K562 (cell line): ENCODE measurements at regions not wholly inside any gene's neighbourhood (a gene's known extent, or its start where the extent isn't known, plus 50 kb on each side); places are given as distances from the start of the nearest gene placed in this dataset.

ENCODE experiments used
- ATAC-seq: fragments of 200-7000 bp; cut with Tn5 transposase; 3 replicates; pipeline ENCODE4 v1.9.1; 2020; ENCODE audit warnings: moderate library complexity
- BruUV-seq: library from RNA; stranded (reverse); fragments of 400-500 nt; replicated peaks from 2 replicates; lab custom pipeline; 2021; lab: Mats Ljungman, UMichigan
- CTCF ChIA-PET: fragments of 300-600 bp; formaldehyde crosslinking; extraction: SDS; loops from one replicate; lab custom pipeline; 2021; ENCODE audit warnings: low intra/inter-chr PET ratio; lab: Yijun Ruan, JAX
- POLR2A ChIA-PET: fragments of 300-600, 350-650 bp; sonication (Branson Sonifier 250); formaldehyde crosslinking; extraction: SDS; loops from one replicate; lab custom pipeline; 2021; ENCODE audit warnings: antibody characterized with exemption, inconsistent platforms; lab: Yijun Ruan, JAX
- DNase-seq, 4 experiments: peaks; one replicate each; pipeline versions ENCODE4 v3.0.0 to v3.0.0-alpha.2; 2011 to 2018; ENCODE audit warnings: low spot score in 3 of 4, mixed read lengths in 3 of 4; ENCODE audit errors: extremely low read depth in 1 of 4
- FAIRE-seq: peaks from 2 replicates; lab custom pipeline; 2011; peaks lifted over from hg19 to GRCh38; lab: Jason Lieb, UNC
- H2AFZ ChIP-seq: 2 replicates; pipeline ENCODE4 v1.6.0; 2011; ENCODE audit warnings: low read depth, low read length, control low read depth, inconsistent platforms
- H3K27ac ChIP-seq: fragments of 200-600 bp; 3 replicates; pipeline ENCODE4 v1.8.0; 2011; ENCODE audit warnings: low read depth, mild to moderate bottlenecking, control low read depth, inconsistent platforms, low read length, moderate library complexity, mixed read lengths; ENCODE audit errors: extremely low read depth
- H3K27me3 ChIP-seq, 2 experiments: fragments of 300-600 bp in 1 of 2; 2 replicates in 1 of 2; 3 replicates in 1 of 2; pipeline versions ENCODE4 v1.6.0 to v1.8.0; 2011; ENCODE audit warnings: inconsistent platforms in 2 of 2, low read length in 2 of 2, mild to moderate bottlenecking in 1 of 2, mixed read lengths in 1 of 2, moderate library complexity in 1 of 2; ENCODE audit not compliant: control insufficient read depth in 2 of 2, insufficient read depth in 2 of 2
- H3K36me3 ChIP-seq: fragments of 300-600 bp; 3 replicates; pipeline ENCODE4 v1.8.0; 2011; ENCODE audit warnings: mild to moderate bottlenecking, low read length, inconsistent platforms; ENCODE audit not compliant: control insufficient read depth, insufficient read depth
- H3K4me1 ChIP-seq, 2 experiments: fragments of 200-600 bp in 1 of 2; replicated peaks in 1 of 2; 2 replicates in 1 of 2; 3 replicates in 1 of 2; pipeline versions ENCODE4 v1.5.1 to v1.8.0; 2011; ENCODE audit warnings: inconsistent platforms in 2 of 2, low read length in 2 of 2, mild to moderate bottlenecking in 1 of 2, mixed read lengths in 1 of 2, moderate library complexity in 1 of 2; ENCODE audit not compliant: control insufficient read depth in 2 of 2, insufficient read depth in 2 of 2
- H3K4me2 ChIP-seq: 2 replicates; pipeline ENCODE4 v1.6.1; 2011; ENCODE audit warnings: low read length, control low read depth, inconsistent platforms, mixed read lengths; ENCODE audit not compliant: insufficient read depth
- H3K4me3 ChIP-seq: fragments of 200-600 bp; sonication (generic), shearing (Covaris generic); 2 replicates; pipeline ENCODE4 v1.5.1; 2016; ENCODE audit warnings: control low read depth, inconsistent platforms
- H3K79me2 ChIP-seq: fragments of 200-600 bp; 3 replicates; pipeline ENCODE4 v1.8.0; 2011; ENCODE audit warnings: low read length, inconsistent platforms; ENCODE audit not compliant: control insufficient read depth, insufficient read depth
- H3K9ac ChIP-seq, 2 experiments: 2 replicates each; pipeline versions ENCODE4 v1.6.0 to v1.6.1; 2011; ENCODE audit warnings: low read depth in 2 of 2, low read length in 2 of 2, control low read depth in 1 of 2, inconsistent platforms in 1 of 2, mild to moderate bottlenecking in 1 of 2, mixed read lengths in 1 of 2; ENCODE audit not compliant: insufficient read depth in 1 of 2
- H3K9me1 ChIP-seq: one replicate; pipeline ENCODE4 v1.6.0; 2011; ENCODE audit warnings: inconsistent platforms, mild to moderate bottlenecking, low read length, moderate library complexity; ENCODE audit not compliant: control insufficient read depth, insufficient read depth
- H3K9me3 ChIP-seq: replicated peaks from 2 replicates; pipeline ENCODE4 v1.5.1; 2011; ENCODE audit warnings: low read depth, low read length, inconsistent platforms; ENCODE audit not compliant: control insufficient read depth, insufficient read depth
- H4K20me1 ChIP-seq: replicated peaks from 2 replicates; pipeline ENCODE4 v1.6.1; 2011; ENCODE audit warnings: low read length, inconsistent platforms, mixed read lengths; ENCODE audit not compliant: control insufficient read depth, insufficient read depth
- CREB5 ChIP-seq: fragments of 250-450 bp; sonication (Bioruptor Pico); IDR thresholded peaks from 2 replicates; pipeline ENCODE4 v1.5.0; 2020; ENCODE audit warnings: mild to moderate bottlenecking
- DMBX1 ChIP-seq: fragments of 250-450 bp; sonication (Bioruptor Pico); IDR thresholded peaks from 2 replicates; pipeline ENCODE4 v1.8.0; 2022; ENCODE audit warnings: inconsistent platforms, mild to moderate bottlenecking, moderate library complexity, borderline replicate concordance
- ETS2 ChIP-seq: IDR thresholded peaks from 2 replicates; pipeline ENCODE4 v1.6.1; 2016; ENCODE audit warnings: borderline replicate concordance, missing genetic modification characterization, mild to moderate bottlenecking, moderate library complexity, missing compliant biosample characterization; ENCODE audit not compliant: poor library complexity, severe bottlenecking
- FOXK1 ChIP-seq: sonication (generic); formaldehyde crosslinking; IDR thresholded peaks from 2 replicates; pipeline ENCODE4 v1.8.0; 2022; ENCODE audit warnings: missing genetic modification reagents, mild to moderate bottlenecking, borderline replicate concordance
- L3MBTL2 ChIP-seq: fragments of 450-650 bp; IDR thresholded peaks from 2 replicates; pipeline ENCODE4 v1.6.1; 2016; ENCODE audit warnings: mild to moderate bottlenecking, moderate library complexity
- NFXL1 ChIP-seq: fragments of 450-650 bp; formaldehyde crosslinking; IDR thresholded peaks from 2 replicates; pipeline ENCODE4 v1.4.0; 2021; ENCODE audit warnings: mild to moderate bottlenecking
- NR4A1 ChIP-seq, 2 experiments: fragments of 250-450 bp in 1 of 2; fragments of 450-650 bp in 1 of 2; sonication (Bioruptor Pico) in 1 of 2; IDR thresholded peaks; 2 replicates each; pipeline versions ENCODE4 v1.4.0 to v1.6.1; 2016 to 2020; ENCODE audit warnings: mild to moderate bottlenecking in 2 of 2, missing compliant biosample characterization in 1 of 2, missing genetic modification characterization in 1 of 2, moderate library complexity in 1 of 2
- PTRF ChIP-seq: fragments of 450-650 bp; IDR thresholded peaks from 2 replicates; pipeline ENCODE4 v1.6.1; 2016; ENCODE audit warnings: mild to moderate bottlenecking, missing genetic modification characterization, missing compliant biosample characterization
- RAD51 ChIP-seq: fragments of 450-650 bp; IDR thresholded peaks from 2 replicates; pipeline ENCODE4 v1.7.1; 2016; ENCODE audit warnings: low read depth, mild to moderate bottlenecking, borderline replicate concordance
- SREBF1 ChIP-seq: fragments of 150-350 bp; IDR thresholded peaks from 2 replicates; pipeline ENCODE4 v1.6.1; 2014; ENCODE audit warnings: antibody characterized with exemption, low read depth, low read length, borderline replicate concordance
- TCF15 ChIP-seq: fragments of 250-450 bp; sonication (Bioruptor Pico); IDR thresholded peaks from 2 replicates; pipeline ENCODE4 v1.8.0; 2022; ENCODE audit warnings: moderate library complexity, mild to moderate bottlenecking, inconsistent platforms
- WHSC1 ChIP-seq: IDR thresholded peaks from one replicate; pipeline ENCODE4 v1.6.1; 2012; ENCODE audit warnings: low read length, control low read depth, inconsistent platforms
- ZNF232 ChIP-seq: sonication (generic); formaldehyde crosslinking; IDR thresholded peaks from 2 replicates; pipeline ENCODE4 v1.8.0; 2022; ENCODE audit warnings: mild to moderate bottlenecking, missing genetic modification reagents
- ZNF280B ChIP-seq: fragments of 250-450 bp; sonication (Bioruptor Pico); IDR thresholded peaks from 2 replicates; pipeline ENCODE4 v1.5.1; 2021; ENCODE audit warnings: mild to moderate bottlenecking
- ZNF668 ChIP-seq: fragments of 250-450 bp; sonication (Bioruptor Pico); IDR thresholded peaks from 2 replicates; pipeline ENCODE4 v1.8.0; 2022; ENCODE audit warnings: mild to moderate bottlenecking, inconsistent platforms
- WGBS: fragments of 100-300 bp; shearing (Covaris generic); methylation state at CpG from one replicate; pipeline ENCODE4 v1.1.6; 2016; ENCODE audit warnings: low coverage, mixed read lengths; ENCODE audit not compliant: insufficient coverage; ENCODE audit errors: missing lambda C conversion rate; 5-methylcytosine and 5-hydroxymethylcytosine counted together
- in situ Hi-C: fragments of 300-500 bp; cut with MboI; formaldehyde crosslinking; loops from 4 replicates; pipeline ENCODE4 v1.15.0; 2018; ENCODE audit warnings: inconsistent platforms, mixed read lengths
- intact Hi-C: fragments of 100-400 bp; cut with micrococcal nuclease; formaldehyde crosslinking; loops from 2 replicates; pipeline ENCODE4 v1.14.2; 2022
- TF ChIP-seq, protein P1 (sequence below): fragments of 250-450 bp; sonication (Bioruptor Pico); IDR thresholded peaks from 2 replicates; pipeline ENCODE4 v1.9.0; 2021; ENCODE audit warnings: mild to moderate bottlenecking
- TF ChIP-seq, protein P2 (sequence below): IDR thresholded peaks from 2 replicates; pipeline ENCODE4 v1.6.1; 2012; ENCODE audit warnings: low read depth, low read length, improper control_type of control experiment, borderline replicate concordance

GRCh38 chr7:106571563-106571962 lies 89.4 kb downstream of the CCDC71L start:
- ATAC-seq = no peak
- H3K4me1 ChIP-seq = peaks cover 43 to 80% of the 10 kb centered on the region in 2 experiments
- H2AFZ ChIP-seq = peak overlapping the region; percentile 86
- peaks cover 14% of the 10 kb centered on the region for H3K9me3 ChIP-seq
- no peaks in the 10 kb centered on the region; the same call in 1 of the 3 replicates for H3K36me3 ChIP-seq
- 71% methylated on average over 3 of the region's 3 CpGs for WGBS
- H3K4me3 ChIP-seq = no peak overlapping the region
- in situ Hi-C loops (no loop called here), intact Hi-C loops (no loop called here)
- H4K20me1 ChIP-seq = no peaks in the 10 kb centered on the region
- FAIRE-seq = no peak
- H3K27me3 ChIP-seq = no peaks in the 10 kb centered on the region
- no peak for DNase-seq
- no peak overlapping the region; the same call in 1 of the 2 replicates for H3K4me2 ChIP-seq
- ChIA-PET CTCF (no interaction called here), POLR2A (interaction anchor here (0.6 to 1.4 kb wide), 3 partner anchors 14 to 88 kb away, joined by 3 to 4 read pairs (median 4); no protein-coding TSS in a partner anchor)
- no peaks in the 10 kb centered on the region for H3K9me1 ChIP-seq
- H3K27ac ChIP-seq = peak overlapping the region; percentile 99; the same call in 2 of the 3 replicates
- no TSS peak for BruUV-seq
- H3K9ac ChIP-seq = peak overlapping the region; percentile 47 to 95; a peak in 3 of 4 replicates
- no peaks in the 10 kb centered on the region for H3K79me2 ChIP-seq
- TF ChIP-seq FOXK1 (CRISPR knock-in tag) (no peak), DMBX1 (CRISPR knock-in tag) (0 out of 2 replicates have a peak, but pooled peaks have one; percentile 30), CREB5 (CRISPR knock-in tag) (no peak), PTRF (tag) (no peak), RAD51 (no peak), ZNF668 (CRISPR knock-in tag) (0 out of 2 replicates have a peak, but pooled peaks have one; percentile 57), NFXL1 (CRISPR knock-in tag) (no peak), NR4A1 (CRISPR knock-in tag; IDR thresholded peaks at IDR 0.05) (no peak), NR4A1 (tag; IDR thresholded peaks at IDR 0.05) (peak; percentile 13; the same call in 1 of the 2 replicates), ZNF232 (CRISPR knock-in tag) (0 out of 2 replicates have a peak, but pooled peaks have one; percentile 8), SREBF1 (no peak), L3MBTL2 (no peak), ETS2 (tag) (no peak), ZNF280B (CRISPR knock-in tag) (no peak), TCF15 (CRISPR knock-in tag) (peak; percentile 65), WHSC1 (peak; percentile 73)
- TF ChIP-seq, protein P1, sequence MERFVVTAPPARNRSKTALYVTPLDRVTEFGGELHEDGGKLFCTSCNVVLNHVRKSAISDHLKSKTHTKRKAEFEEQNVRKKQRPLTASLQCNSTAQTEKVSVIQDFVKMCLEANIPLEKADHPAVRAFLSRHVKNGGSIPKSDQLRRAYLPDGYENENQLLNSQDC (CRISPR knock-in tag) = 0 out of 2 replicates have a peak, but pooled peaks have one; percentile 13
- TF ChIP-seq, protein P2, sequence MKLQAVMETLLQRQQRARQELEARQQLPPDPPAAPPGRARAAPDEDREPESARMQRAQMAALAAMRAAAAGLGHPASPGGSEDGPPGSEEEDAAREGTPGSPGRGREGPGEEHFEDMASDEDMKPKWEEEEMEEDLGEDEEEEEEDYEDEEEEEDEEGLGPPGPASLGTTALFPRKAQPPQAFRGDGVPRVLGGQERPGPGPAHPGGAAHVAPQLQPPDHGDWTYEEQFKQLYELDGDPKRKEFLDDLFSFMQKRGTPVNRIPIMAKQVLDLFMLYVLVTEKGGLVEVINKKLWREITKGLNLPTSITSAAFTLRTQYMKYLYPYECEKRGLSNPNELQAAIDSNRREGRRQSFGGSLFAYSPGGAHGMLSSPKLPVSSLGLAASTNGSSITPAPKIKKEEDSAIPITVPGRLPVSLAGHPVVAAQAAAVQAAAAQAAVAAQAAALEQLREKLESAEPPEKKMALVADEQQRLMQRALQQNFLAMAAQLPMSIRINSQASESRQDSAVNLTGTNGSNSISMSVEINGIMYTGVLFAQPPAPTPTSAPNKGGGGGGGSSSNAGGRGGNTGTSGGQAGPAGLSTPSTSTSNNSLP = 0 out of 2 replicates have a peak, but pooled peaks have one; percentile 16
